H1 (cell line): ENCODE measurements at regions not wholly inside any gene's neighbourhood (a gene's known extent, or its start where the extent isn't known, plus 50 kb on each side); places are given as distances from the start of the nearest gene placed in this dataset. TPM values are rescaled to one million over a fixed set of nuclear protein-coding genes. Genes with fewer than 3 reads are reported as not detected.

Experiments used
- small RNA-seq: library from polyadenylated mRNA; stranded (forward); fragments of <200 nt; extraction: miRNeasy Mini kit (QIAGEN cat#:217004); gene quantifications from one replicate; pipeline ENCODE3, GENCODE V24; 2013; ENCODE audit not compliant: insufficient read depth

Small RNA genes lying in the stretch of these regions (small RNA-seq; reads per million reads assigned to genes)
- not detected for gene AC093519.1
